Sigmoid colon (tissue), 4 donors: ENCODE measurements at regions not wholly inside any gene's neighbourhood (a gene's known extent, or its start where the extent isn't known, plus 50 kb on each side); places are given as distances from the start of the nearest gene placed in this dataset.

Experiments used
- CTCF ChIP-seq, 4 experiments: fragments of 450-650 bp in 3 of 4; fragments of 200-600 bp in 1 of 4; IDR thresholded peaks; one replicate each; pipeline ENCODE4 v1.5.1; 2016 to 2019; ENCODE audit warnings: antibody characterized with exemption in 4 of 4, mild to moderate bottlenecking in 3 of 4, moderate library complexity in 2 of 4
- EP300 ChIP-seq, 4 donors: sonication (generic); formaldehyde crosslinking; IDR thresholded peaks; one replicate each; pipeline ENCODE4 v1.6.1; 2017; ENCODE audit warnings: antibody characterized with exemption in 4 of 4
- POLR2A ChIP-seq, 2 donors: fragments of 450-650 bp; IDR thresholded peaks; one replicate each; pipeline ENCODE4 v1.6.1; 2016; ENCODE audit warnings: antibody characterized with exemption in 2 of 2, mild to moderate bottlenecking in 2 of 2, moderate library complexity in 2 of 2

GRCh38 chr12:105862163-105862821, 276.5 kb downstream of the NUAK1 start:
- TF ChIP-seq CTCF (IDR thresholded peaks at IDR 0.05) (no peak), EP300 (IDR thresholded peaks at IDR 0.05) (no peak), POLR2A (IDR thresholded peaks at IDR 0.05) (no peak)
